ENCODE measurements at regions not wholly inside any gene's neighbourhood (a gene's known extent, or its start where the extent isn't known, plus 50 kb on each side); places are given as distances from the start of the nearest gene placed in this dataset.

DNA sequence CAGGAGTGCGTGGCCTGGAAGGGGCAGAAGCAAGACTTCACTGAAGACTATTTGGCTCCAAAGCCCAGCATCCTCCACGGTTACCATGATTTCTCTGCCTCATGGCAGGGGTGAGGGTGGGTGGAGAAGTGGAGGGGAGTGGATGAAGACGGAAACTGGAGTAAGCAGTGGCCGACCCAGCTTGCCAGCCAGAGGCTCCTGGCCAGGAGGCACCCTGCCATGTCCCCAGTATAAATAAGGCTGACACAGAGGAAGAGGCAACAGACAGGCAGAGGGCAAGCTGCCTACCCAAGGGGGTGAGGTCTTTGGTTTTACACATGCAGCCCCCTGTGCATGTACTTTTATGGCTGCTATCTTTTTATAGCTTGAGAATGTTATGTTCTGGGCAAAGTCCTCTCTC, 102.6 kb upstream of the TBX20 start:
- TF ChIP-seq, protein P1, sequence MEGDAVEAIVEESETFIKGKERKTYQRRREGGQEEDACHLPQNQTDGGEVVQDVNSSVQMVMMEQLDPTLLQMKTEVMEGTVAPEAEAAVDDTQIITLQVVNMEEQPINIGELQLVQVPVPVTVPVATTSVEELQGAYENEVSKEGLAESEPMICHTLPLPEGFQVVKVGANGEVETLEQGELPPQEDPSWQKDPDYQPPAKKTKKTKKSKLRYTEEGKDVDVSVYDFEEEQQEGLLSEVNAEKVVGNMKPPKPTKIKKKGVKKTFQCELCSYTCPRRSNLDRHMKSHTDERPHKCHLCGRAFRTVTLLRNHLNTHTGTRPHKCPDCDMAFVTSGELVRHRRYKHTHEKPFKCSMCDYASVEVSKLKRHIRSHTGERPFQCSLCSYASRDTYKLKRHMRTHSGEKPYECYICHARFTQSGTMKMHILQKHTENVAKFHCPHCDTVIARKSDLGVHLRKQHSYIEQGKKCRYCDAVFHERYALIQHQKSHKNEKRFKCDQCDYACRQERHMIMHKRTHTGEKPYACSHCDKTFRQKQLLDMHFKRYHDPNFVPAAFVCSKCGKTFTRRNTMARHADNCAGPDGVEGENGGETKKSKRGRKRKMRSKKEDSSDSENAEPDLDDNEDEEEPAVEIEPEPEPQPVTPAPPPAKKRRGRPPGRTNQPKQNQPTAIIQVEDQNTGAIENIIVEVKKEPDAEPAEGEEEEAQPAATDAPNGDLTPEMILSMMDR (IDR thresholded peaks at IDR 0.05; ENCODE audit: insufficient read depth, low read depth, low read length) = no peak
- TF ChIP-seq EZH2 (IDR thresholded peaks at IDR 0.05; ENCODE audit: insufficient read depth, low read length) = no peak
